NB4 (cell line): ENCODE measurements at regions not wholly inside any gene's neighbourhood (a gene's known extent, or its start where the extent isn't known, plus 50 kb on each side); places are given as distances from the start of the nearest gene placed in this dataset.

Experiments
- POLR2A ChIP-seq: IDR thresholded peaks from 2 replicates; pipeline ENCODE4 v1.6.1; 2011; ENCODE audit warnings: mild to moderate bottlenecking; ENCODE audit not compliant: insufficient read length; ENCODE audit errors: extremely low read depth
- TF ChIP-seq, protein P1 (sequence below): IDR thresholded peaks from one replicate; pipeline ENCODE4 v1.5.1; 2012; ENCODE audit warnings: low read depth, low read length

DNA sequence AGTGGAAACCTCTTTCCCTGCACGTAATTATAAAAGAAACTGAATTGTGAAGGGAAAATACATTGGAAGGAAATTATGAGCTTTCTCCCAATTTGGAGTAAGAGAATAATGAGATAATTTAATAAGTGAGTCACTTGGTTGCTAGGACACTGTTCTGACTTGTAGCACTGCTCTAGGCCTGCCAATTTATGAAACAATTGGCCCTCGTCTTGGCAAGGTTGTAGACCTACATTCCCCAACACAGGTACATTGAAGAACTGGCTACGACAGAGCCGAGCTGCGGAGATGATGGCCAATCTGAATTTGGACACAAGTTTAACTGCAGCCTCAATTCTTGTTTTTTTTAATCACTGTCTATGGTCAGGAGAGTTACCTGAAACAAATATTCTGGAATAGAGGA lies 674.1 kb downstream of the MECOM start:
- TF ChIP-seq, protein P1, sequence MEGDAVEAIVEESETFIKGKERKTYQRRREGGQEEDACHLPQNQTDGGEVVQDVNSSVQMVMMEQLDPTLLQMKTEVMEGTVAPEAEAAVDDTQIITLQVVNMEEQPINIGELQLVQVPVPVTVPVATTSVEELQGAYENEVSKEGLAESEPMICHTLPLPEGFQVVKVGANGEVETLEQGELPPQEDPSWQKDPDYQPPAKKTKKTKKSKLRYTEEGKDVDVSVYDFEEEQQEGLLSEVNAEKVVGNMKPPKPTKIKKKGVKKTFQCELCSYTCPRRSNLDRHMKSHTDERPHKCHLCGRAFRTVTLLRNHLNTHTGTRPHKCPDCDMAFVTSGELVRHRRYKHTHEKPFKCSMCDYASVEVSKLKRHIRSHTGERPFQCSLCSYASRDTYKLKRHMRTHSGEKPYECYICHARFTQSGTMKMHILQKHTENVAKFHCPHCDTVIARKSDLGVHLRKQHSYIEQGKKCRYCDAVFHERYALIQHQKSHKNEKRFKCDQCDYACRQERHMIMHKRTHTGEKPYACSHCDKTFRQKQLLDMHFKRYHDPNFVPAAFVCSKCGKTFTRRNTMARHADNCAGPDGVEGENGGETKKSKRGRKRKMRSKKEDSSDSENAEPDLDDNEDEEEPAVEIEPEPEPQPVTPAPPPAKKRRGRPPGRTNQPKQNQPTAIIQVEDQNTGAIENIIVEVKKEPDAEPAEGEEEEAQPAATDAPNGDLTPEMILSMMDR, result no peak
- no peak for TF ChIP-seq POLR2A
